GDM1 (cell line): ENCODE measurements at regions not wholly inside any gene's neighbourhood (a gene's known extent, or its start where the extent isn't known, plus 50 kb on each side); places are given as distances from the start of the nearest gene placed in this dataset.
A peak's percentile ranks its signal among the peaks of the same experiment; 100 is the strongest.
"Not testable (repeated sequence)": the region's sequence is repeated elsewhere in the genome, so short reads cannot be mapped to it uniquely, and the experiment has no call there.

Source experiments
- DNase-seq: peaks from one replicate; lab custom pipeline; 2025; lab: John Stamatoyannopoulos, UW

- no peak for DNase-seq
These were observed 126.2 kb downstream of the HNRNPD start for GRCh38 chr4:82247629-82248028.

- DNase-seq: no peak
These were observed 126.6 kb downstream of the HNRNPD start for GRCh38 chr4:82247171-82247570.

GRCh38 chr4:82241534-82241933 lies 132.3 kb downstream of the HNRNPD start:
- DNase-seq: no peak

- DNase-seq: no peak
These were observed 133.4 kb downstream of the HNRNPD start for GRCh38 chr4:82240410-82240809.

GRCh38 chr4:82237142-82237541 lies 136.6 kb downstream of the HNRNPD start:
- not testable (repeated sequence) for DNase-seq

- no peak for DNase-seq
These were observed 138.4 kb downstream of the HNRNPD start for GRCh38 chr4:82235346-82235745.

GRCh38 chr4:82232891-82233290 lies 140.9 kb downstream of the HNRNPD start:
- no peak for DNase-seq

- DNase-seq: no peak
These were observed 142.0 kb downstream of the HNRNPD start for GRCh38 chr4:82231806-82232205.

GRCh38 chr4:82230306-82230705 lies 143.5 kb downstream of the HNRNPD start:
- DNase-seq: no peak

GRCh38 chr4:82225030-82225429 lies 148.8 kb downstream of the HNRNPD start:
- DNase-seq: no peak

- DNase-seq: peak; percentile 14
These were observed 150.1 kb downstream of the HNRNPD start for GRCh38 chr4:82223715-82224114.

GRCh38 chr4:82219346-82219745 lies 154.4 kb downstream of the HNRNPD start:
- DNase-seq: no peak

- DNase-seq: no peak
These were observed 155.6 kb downstream of the HNRNPD start for GRCh38 chr4:82217986-82218715.

- DNase-seq: no peak
These were observed 157.6 kb downstream of the HNRNPD start for GRCh38 chr4:82216219-82216618.

- no peak for DNase-seq
These were observed 158.0 kb downstream of the HNRNPD start for GRCh38 chr4:82215800-82216199.

GRCh38 chr4:82215039-82215438 lies 158.8 kb downstream of the HNRNPD start:
- no peak for DNase-seq

- DNase-seq: no peak
These were observed 160.0 kb downstream of the HNRNPD start for GRCh38 chr4:82213485-82214417.

- peak; percentile 40 for DNase-seq
These were observed 171.8 kb downstream of the HNRNPD start for GRCh38 chr4:82201805-82202641.

GRCh38 chr4:82201303-82201702 lies 172.5 kb downstream of the HNRNPD start:
- no peak for DNase-seq

- no peak for DNase-seq
These were observed 173.7 kb downstream of the HNRNPD start for GRCh38 chr4:82200046-82200445.

- DNase-seq: no peak
These were observed 179.5 kb downstream of the HNRNPD start for GRCh38 chr4:82194329-82194728.

- no peak for DNase-seq
These were observed 181.6 kb downstream of the HNRNPD start for GRCh38 chr4:82192017-82192673.
